Large intestine (tissue), 3 donors: ENCODE measurements at regions not wholly inside any gene's neighbourhood (a gene's known extent, or its start where the extent isn't known, plus 50 kb on each side); places are given as distances from the start of the nearest gene placed in this dataset.
A peak's percentile ranks its signal among the peaks of the same experiment; 100 is the strongest.

ENCODE experiments used
- DNase-seq, 2 donors: peaks; one replicate each; pipeline versions ENCODE4 v3.0.0 to v3.0.0-alpha.2; 2013
- H3K27ac ChIP-seq: one replicate; pipeline ENCODE4 v1.5.1; 2013; ENCODE audit warnings: low read length
- H3K27me3 ChIP-seq: 2 replicates; pipeline ENCODE4 v1.6.1; 2013; ENCODE audit warnings: low read length; ENCODE audit not compliant: control insufficient read depth, insufficient read depth
- H3K36me3 ChIP-seq: 2 replicates; pipeline ENCODE4 v1.6.1; 2013; ENCODE audit warnings: low read length; ENCODE audit not compliant: control insufficient read depth, insufficient read depth
- H3K4me1 ChIP-seq: one replicate; pipeline ENCODE4 v1.6.1; 2013; ENCODE audit warnings: low read length; ENCODE audit not compliant: control insufficient read depth, insufficient read depth
- H3K4me3 ChIP-seq: one replicate; pipeline ENCODE4 v1.5.1; 2013; ENCODE audit warnings: low read length
- H3K9me3 ChIP-seq: one replicate; pipeline ENCODE4 v1.6.1; 2013; ENCODE audit warnings: mild to moderate bottlenecking, low read depth, low read length, moderate library complexity; ENCODE audit not compliant: control insufficient read depth
- WGBS: methylation state at CpG from one replicate; pipeline ENCODE4 v1.1.5; 2013; ENCODE audit warnings: low lambda C conversion rate; ENCODE audit not compliant: insufficient coverage; 5-methylcytosine and 5-hydroxymethylcytosine counted together

DNA sequence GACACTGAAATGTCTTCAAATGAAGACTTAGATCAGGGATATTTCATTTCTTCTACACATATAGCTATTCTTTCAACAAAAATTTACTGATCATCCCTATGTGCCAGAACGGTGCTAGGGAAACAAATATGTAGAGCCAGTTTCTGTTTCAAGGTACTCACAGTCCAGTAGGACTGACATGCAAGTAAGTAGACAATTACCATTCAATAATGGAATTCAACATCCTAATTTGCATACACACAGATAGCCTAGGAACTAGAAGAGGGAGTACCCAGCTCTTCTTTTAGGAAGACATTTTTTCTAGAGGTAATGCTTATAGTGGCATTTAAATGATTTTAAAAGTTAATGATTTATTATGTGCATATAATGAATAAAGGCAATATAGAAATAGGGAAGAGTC is 388.8 kb downstream of the ZSWIM6 start:
- Histone ChIP-seq H3K36me3 (no peaks in the 10 kb centered on the region), H3K4me3 (no peak overlapping the region), H3K27me3 (no peaks in the 10 kb centered on the region), H3K4me1 (no peaks in the 10 kb centered on the region), H3K27ac (no peak overlapping the region), H3K9me3 (peaks cover 3% of the 10 kb centered on the region)
- DNase-seq: no peak
- no CpG with 5 or more reads among the region's 1 CpG for WGBS

DNA sequence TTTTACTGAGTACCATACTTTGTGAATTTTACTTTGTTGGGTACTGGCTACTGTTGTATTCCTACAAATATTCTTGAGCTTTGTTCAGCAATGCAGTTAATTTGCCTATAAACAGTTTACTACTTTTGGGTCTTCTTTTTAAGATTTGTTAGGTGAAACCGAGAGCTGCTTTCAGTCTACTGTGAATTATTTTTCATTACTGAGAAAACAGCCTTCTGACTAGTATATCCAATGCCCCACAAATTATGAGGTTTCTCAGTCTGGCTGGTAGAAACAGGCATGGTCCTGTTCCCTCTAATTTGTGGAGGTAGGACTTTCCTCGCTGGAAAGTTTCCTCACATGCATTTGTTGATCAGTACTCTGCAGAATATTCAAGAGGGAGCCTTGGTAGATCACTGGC is 392.0 kb downstream of the ZSWIM6 start:
- no peak for DNase-seq
- no CpG with 5 or more reads among the region's 2 CpGs for WGBS
- Histone ChIP-seq H3K4me1 (no peaks in the 10 kb centered on the region), H3K4me3 (no peak overlapping the region), H3K36me3 (no peaks in the 10 kb centered on the region), H3K27me3 (no peaks in the 10 kb centered on the region), H3K9me3 (peaks cover 3% of the 10 kb centered on the region), H3K27ac (no peak overlapping the region)

DNA sequence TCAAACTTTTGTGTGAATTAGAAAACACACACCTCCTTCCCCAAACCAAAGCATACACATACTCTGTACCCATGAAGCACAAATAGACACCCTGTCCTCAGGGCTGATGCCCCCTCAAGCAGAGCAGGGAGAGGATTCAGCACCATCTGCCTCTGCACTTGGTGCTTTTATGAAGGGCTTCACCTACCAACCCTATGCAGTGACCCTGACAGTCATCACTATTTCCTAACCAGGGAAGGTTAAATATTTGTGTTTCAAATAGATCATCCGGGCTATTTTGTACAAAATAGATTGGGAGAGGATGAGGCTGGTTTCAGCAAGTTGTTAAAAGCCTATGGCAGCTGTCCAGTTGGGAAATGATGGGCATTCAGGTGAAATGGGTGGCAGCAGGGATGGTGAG is 396.2 kb downstream of the ZSWIM6 start:
- Histone ChIP-seq H3K4me3 (no peak overlapping the region), H3K4me1 (no peaks in the 10 kb centered on the region), H3K9me3 (no peaks in the 10 kb centered on the region), H3K27me3 (peaks cover 13% of the 10 kb centered on the region), H3K36me3 (no peaks in the 10 kb centered on the region), H3K27ac (no peak overlapping the region)
- no CpG with 5 or more reads among the region's 1 CpG for WGBS
- no peak for DNase-seq

- 80% methylated on average over 1 of the region's 3 CpGs for WGBS
- Histone ChIP-seq H3K4me1 (no peaks in the 10 kb centered on the region), H3K4me3 (no peak overlapping the region), H3K36me3 (no peaks in the 10 kb centered on the region), H3K27me3 (peaks cover 13% of the 10 kb centered on the region), H3K9me3 (no peaks in the 10 kb centered on the region), H3K27ac (no peak overlapping the region)
- no peak for DNase-seq
Observed at GRCh38 chr5:61730866-61731265, 398.8 kb downstream of the ZSWIM6 start.

GRCh38 chr5:61731267-61731945 is 399.3 kb downstream of the ZSWIM6 start:
- Histone ChIP-seq H3K9me3 (no peaks in the 10 kb centered on the region), H3K36me3 (no peaks in the 10 kb centered on the region), H3K4me1 (peaks cover under 1% of the 10 kb centered on the region), H3K4me3 (no peak overlapping the region), H3K27me3 (peaks cover 13% of the 10 kb centered on the region), H3K27ac (peak overlapping the region; percentile 12)
- WGBS: 100% methylated on average over 3 of the region's 6 CpGs
- no peak for DNase-seq

DNA sequence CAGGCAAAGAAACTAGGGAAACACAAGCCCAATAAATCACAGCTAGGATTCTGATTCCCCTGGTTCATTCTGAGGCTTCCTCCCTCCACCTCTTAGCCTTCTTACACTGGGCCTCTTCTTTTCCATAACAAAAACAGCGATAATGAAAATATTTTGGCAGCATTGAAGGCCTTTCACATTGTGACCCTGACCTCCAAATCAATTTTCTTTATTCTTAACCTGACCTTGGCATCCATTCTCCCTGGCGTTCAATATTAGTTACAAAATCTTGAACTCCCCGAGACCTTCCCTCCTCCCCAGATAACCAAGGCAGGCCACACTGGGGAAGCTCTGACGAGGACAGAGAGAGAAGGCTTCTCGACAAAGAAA is 399.9 kb downstream of the ZSWIM6 start:
- Histone ChIP-seq H3K27ac (peak overlapping the region; percentile 12), H3K36me3 (no peaks in the 10 kb centered on the region), H3K27me3 (peaks cover 13% of the 10 kb centered on the region), H3K4me3 (no peak overlapping the region), H3K4me1 (peaks cover 4% of the 10 kb centered on the region), H3K9me3 (no peaks in the 10 kb centered on the region)
- no peak for DNase-seq
- whole genome bisulfite sequencing: no CpG with 5 or more reads among the region's 5 CpGs

DNA sequence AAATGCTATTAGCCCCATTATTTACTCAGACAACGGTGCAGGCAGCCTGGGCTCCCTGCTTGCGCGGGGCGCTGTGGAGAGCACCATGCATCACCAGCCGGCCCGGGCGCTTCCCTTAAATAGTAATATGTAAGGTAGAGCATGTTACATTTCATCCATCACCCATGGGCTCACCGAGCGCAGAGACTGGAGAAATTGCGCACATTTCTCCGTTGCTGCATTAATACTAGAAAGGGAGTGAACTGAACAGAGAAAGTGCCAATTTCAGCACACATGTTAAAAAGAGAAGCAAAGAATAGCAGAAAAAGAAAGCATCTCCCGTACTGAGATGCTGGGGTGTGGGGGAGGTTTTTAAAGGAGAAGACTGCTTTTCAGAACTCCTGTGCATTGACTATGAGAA is 400.3 kb downstream of the ZSWIM6 start:
- H3K27me3 ChIP-seq: peaks cover 13% of the 10 kb centered on the region
- WGBS: 20% methylated on average over 1 of the region's 12 CpGs
- no peaks in the 10 kb centered on the region for H3K9me3 ChIP-seq
- peak; percentile 12 to 20 for DNase-seq
- H3K4me3 ChIP-seq: no peak overlapping the region
- peaks cover 4% of the 10 kb centered on the region for H3K4me1 ChIP-seq
- no peaks in the 10 kb centered on the region for H3K36me3 ChIP-seq
- no peak overlapping the region for H3K27ac ChIP-seq

GRCh38 chr5:61732796-61733195 is 400.7 kb downstream of the ZSWIM6 start:
- WGBS: 100% methylated on average over 1 of the region's 18 CpGs
- H3K36me3 ChIP-seq: no peaks in the 10 kb centered on the region
- peaks cover 4% of the 10 kb centered on the region for H3K4me1 ChIP-seq
- H3K27ac ChIP-seq: peak overlapping the region; percentile 37
- H3K9me3 ChIP-seq: no peaks in the 10 kb centered on the region
- H3K4me3 ChIP-seq: no peak overlapping the region
- DNase-seq: no peak
- H3K27me3 ChIP-seq: peaks cover 13% of the 10 kb centered on the region

DNA sequence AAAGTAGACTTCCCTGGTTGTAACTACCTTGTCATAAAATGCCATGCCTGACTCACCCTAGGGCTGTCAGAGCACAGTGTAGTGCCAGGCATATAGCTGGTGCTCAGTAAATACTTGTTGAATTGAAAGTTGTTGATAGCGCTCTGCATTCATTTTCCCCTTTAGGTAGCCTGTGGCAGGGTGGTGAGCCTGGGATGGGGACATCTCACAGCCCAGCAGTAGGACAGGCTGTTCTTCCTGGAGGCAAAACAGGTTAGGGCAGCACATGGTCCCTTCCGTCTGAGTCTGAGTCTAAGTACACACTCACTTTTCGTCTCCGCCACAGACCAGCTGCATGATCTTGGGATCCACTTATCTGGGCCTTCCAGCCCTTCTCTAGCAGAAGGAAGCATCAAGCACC is 401.9 kb downstream of the ZSWIM6 start:
- Histone ChIP-seq H3K4me3 (no peak overlapping the region), H3K4me1 (peaks cover 4% of the 10 kb centered on the region), H3K27me3 (peaks cover 13% of the 10 kb centered on the region), H3K27ac (no peak overlapping the region), H3K36me3 (no peaks in the 10 kb centered on the region), H3K9me3 (no peaks in the 10 kb centered on the region)
- no peak for DNase-seq
- WGBS: no CpG with 5 or more reads among the region's 4 CpGs

- Histone ChIP-seq H3K36me3 (no peaks in the 10 kb centered on the region), H3K4me3 (no peak overlapping the region), H3K27me3 (peaks cover 10% of the 10 kb centered on the region), H3K9me3 (no peaks in the 10 kb centered on the region), H3K4me1 (peaks cover 4% of the 10 kb centered on the region), H3K27ac (no peak overlapping the region)
- 75% methylated on average over 2 of the region's 2 CpGs for WGBS
- DNase-seq: no peak
Observed at GRCh38 chr5:61734966-61735365, 402.9 kb downstream of the ZSWIM6 start.

DNA sequence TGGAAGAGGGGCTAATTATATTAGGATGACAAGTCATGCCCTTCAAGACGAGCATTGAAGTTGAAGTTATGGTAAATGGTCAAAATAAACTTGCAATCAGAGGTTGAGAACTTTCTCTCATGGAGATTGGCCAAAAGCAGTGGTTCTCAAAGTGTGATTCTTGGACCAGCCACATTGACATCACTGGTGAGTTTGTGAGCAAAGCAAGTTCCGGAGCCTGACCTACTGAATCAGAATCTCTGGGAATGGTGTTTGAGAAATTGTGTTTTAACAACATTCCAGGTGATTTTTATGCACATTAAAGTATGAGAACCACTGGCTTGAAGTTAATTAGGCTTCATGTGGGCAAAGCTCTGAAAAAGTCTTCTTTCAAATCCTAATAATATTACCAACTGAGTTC is 403.5 kb downstream of the ZSWIM6 start:
- WGBS: no CpG with 5 or more reads among the region's 2 CpGs
- Histone ChIP-seq H3K9me3 (no peaks in the 10 kb centered on the region), H3K4me1 (peaks cover 4% of the 10 kb centered on the region), H3K27ac (no peak overlapping the region), H3K4me3 (no peak overlapping the region), H3K27me3 (peaks cover 9% of the 10 kb centered on the region), H3K36me3 (no peaks in the 10 kb centered on the region)
- DNase-seq: no peak
